ENCODE measurements at regions not wholly inside any gene's neighbourhood (a gene's known extent, or its start where the extent isn't known, plus 50 kb on each side); places are given as distances from the start of the nearest gene placed in this dataset.

DNA sequence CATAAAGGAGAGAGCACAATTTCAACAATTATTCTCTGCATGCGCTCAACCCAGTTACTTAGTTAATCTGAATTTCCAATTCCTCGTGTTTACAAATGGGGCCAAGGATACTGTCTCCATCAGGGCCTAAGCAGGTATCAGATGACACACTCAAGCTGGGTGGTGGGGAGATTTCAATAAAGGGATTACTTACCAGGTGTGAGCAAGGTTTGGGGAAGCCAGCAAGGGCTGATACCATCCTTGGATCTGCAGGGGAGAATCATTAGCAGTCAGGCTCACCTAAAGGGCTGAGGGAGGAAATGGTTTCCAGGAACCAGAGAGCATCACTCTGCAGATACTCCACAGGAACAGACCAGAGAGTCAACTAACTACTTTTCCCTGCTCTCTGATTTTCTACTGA lies 487.1 kb downstream of the NTRK2 start:
- Mint-ChIP-seq H3K27ac (no peak overlapping the region), H3K4me1 (no peaks in the 10 kb centered on the region), H3K27me3 (no peaks in the 10 kb centered on the region), H3K9me3 (no peaks in the 10 kb centered on the region), H3K36me3 (ENCODE audit: low read depth) (no peaks in the 10 kb centered on the region), H3K4me3 (no peak overlapping the region)
- ATAC-seq (ENCODE audit: low read depth) = no peak
- no peak for DNase-seq
- TF ChIP-seq CTCF (IDR thresholded peaks at IDR 0.05) = no peak
- POLR2A ChIA-PET = no interaction called here
- intact Hi-C loops (cut with micrococcal nuclease) = no loop called here
- CTCF ChIA-PET = no interaction called here

- no peak for TF ChIP-seq CTCF (IDR thresholded peaks at IDR 0.05)
Observed at GRCh38 chr9:85155352-85155751, 485.8 kb downstream of the NTRK2 start.

GRCh38 chr9:85151741-85152140 lies 482.2 kb downstream of the NTRK2 start:
- DNase-seq (no peak), ATAC-seq (ENCODE audit: low read depth) (no peak)
- ChIA-PET CTCF (no interaction called here), POLR2A (no interaction called here)
- Mint-ChIP-seq H3K9me3 (no peaks in the 10 kb centered on the region), H3K27me3 (no peaks in the 10 kb centered on the region), H3K4me3 (no peak overlapping the region), H3K4me1 (no peaks in the 10 kb centered on the region), H3K27ac (no peak overlapping the region), H3K36me3 (ENCODE audit: low read depth) (no peaks in the 10 kb centered on the region)
- no peak for TF ChIP-seq CTCF (IDR thresholded peaks at IDR 0.05)
- intact Hi-C loops (cut with micrococcal nuclease) = no loop called here

More at GRCh38 chr9:85155352-85155751, 485.8 kb downstream of the NTRK2 start:
- Mint-ChIP-seq H3K27ac (no peak overlapping the region), H3K27me3 (no peaks in the 10 kb centered on the region), H3K4me1 (no peaks in the 10 kb centered on the region), H3K36me3 (ENCODE audit: low read depth) (no peaks in the 10 kb centered on the region), H3K4me3 (no peak overlapping the region), H3K9me3 (no peaks in the 10 kb centered on the region)
- POLR2A ChIA-PET = no interaction called here
- CTCF ChIA-PET = no interaction called here
- ATAC-seq (ENCODE audit: low read depth) (no peak), DNase-seq (no peak)
- intact Hi-C loops (cut with micrococcal nuclease) = no loop called here

DNA sequence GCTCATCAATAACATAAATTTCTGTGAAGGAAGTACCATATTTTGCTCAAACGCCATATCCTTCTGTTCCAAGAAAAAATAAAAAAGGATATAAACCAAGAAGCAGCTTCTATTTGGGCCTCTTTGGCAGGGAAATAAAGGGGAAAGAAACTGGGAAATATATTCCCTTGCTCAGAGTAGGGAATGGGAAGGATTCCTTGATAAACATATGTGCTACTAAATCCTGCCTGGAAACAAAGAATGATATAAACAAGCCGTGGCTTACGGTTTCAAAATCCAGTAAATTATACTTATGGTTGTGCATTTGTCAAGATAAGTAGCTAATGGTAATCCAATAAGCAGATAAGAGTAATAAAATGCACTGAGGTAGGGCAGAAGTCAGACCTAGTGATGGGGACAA lies 481.6 kb downstream of the NTRK2 start:
- intact Hi-C loops (cut with micrococcal nuclease) = no loop called here
- ChIA-PET CTCF (no interaction called here), POLR2A (no interaction called here)
- Mint-ChIP-seq H3K4me1 (no peaks in the 10 kb centered on the region), H3K9me3 (no peaks in the 10 kb centered on the region), H3K27ac (no peak overlapping the region), H3K27me3 (no peaks in the 10 kb centered on the region), H3K36me3 (ENCODE audit: low read depth) (no peaks in the 10 kb centered on the region), H3K4me3 (no peak overlapping the region)
- ATAC-seq (ENCODE audit: low read depth) = no peak
- no peak for TF ChIP-seq CTCF (IDR thresholded peaks at IDR 0.05)
- no peak for DNase-seq

GRCh38 chr9:85147046-85147640 lies 477.6 kb downstream of the NTRK2 start:
- Mint-ChIP-seq H3K4me3 (no peak overlapping the region), H3K4me1 (no peaks in the 10 kb centered on the region), H3K27me3 (no peaks in the 10 kb centered on the region), H3K36me3 (ENCODE audit: low read depth) (no peaks in the 10 kb centered on the region), H3K27ac (no peak overlapping the region), H3K9me3 (no peaks in the 10 kb centered on the region)
- DNase-seq = no peak
- ATAC-seq (ENCODE audit: low read depth) = no peak
- POLR2A ChIA-PET = no interaction called here
- CTCF ChIA-PET = no interaction called here
- intact Hi-C loops (cut with micrococcal nuclease) = no loop called here
- no peak for TF ChIP-seq CTCF (IDR thresholded peaks at IDR 0.05)
